ENCODE measurements at regions not wholly inside any gene's neighbourhood (a gene's known extent, or its start where the extent isn't known, plus 50 kb on each side); places are given as distances from the start of the nearest gene placed in this dataset.

- no peak for TF ChIP-seq CTCF (IDR thresholded peaks at IDR 0.05)
- TF ChIP-seq POLR2AphosphoS5 (IDR thresholded peaks at IDR 0.05) = no peak
- no peak for TF ChIP-seq POLR2A (IDR thresholded peaks at IDR 0.05)
Observed at GRCh38 chr2:13611939-13612338, 895.2 kb downstream of the TRIB2 start.
